MM.1S (cell line): ENCODE measurements at regions not wholly inside any gene's neighbourhood (a gene's known extent, or its start where the extent isn't known, plus 50 kb on each side); places are given as distances from the start of the nearest gene placed in this dataset.

Experiments used
- DNase-seq: peaks from one replicate; pipeline ENCODE4 v3.0.0-alpha.2; 2015
- H2AFZ ChIP-seq: fragments of 300-600 bp; sonication (generic); 2 replicates; pipeline ENCODE4 v1.6.0; 2016; ENCODE audit warnings: antibody characterized with exemption, low read length
- H3F3A ChIP-seq: fragments of 300-600 bp; sonication (generic); 2 replicates; pipeline ENCODE4 v1.6.1; 2016; ENCODE audit warnings: mild to moderate bottlenecking, antibody characterized with exemption, low read length, moderate library complexity, mixed read lengths; ENCODE audit not compliant: insufficient read depth
- H3K27ac ChIP-seq: fragments of 300-600 bp; sonication (generic); 2 replicates; pipeline ENCODE4 v1.5.1; 2016; ENCODE audit warnings: mild to moderate bottlenecking, low read length
- H3K27me3 ChIP-seq: fragments of 300-600 bp; sonication (generic); replicated peaks from 2 replicates; pipeline ENCODE4 v1.6.0; 2016; ENCODE audit warnings: low read length; ENCODE audit not compliant: insufficient read depth
- H3K36me3 ChIP-seq: fragments of 300-600 bp; sonication (generic); replicated peaks from 2 replicates; pipeline ENCODE4 v1.6.1; 2016; ENCODE audit warnings: mild to moderate bottlenecking, low read length, mixed read lengths; ENCODE audit not compliant: insufficient read depth
- H3K4me1 ChIP-seq: fragments of 300-600 bp; sonication (generic); 2 replicates; pipeline ENCODE4 v1.6.1; 2016; ENCODE audit warnings: low read length, mixed read lengths
- H3K4me2 ChIP-seq: fragments of 300-600 bp; sonication (generic); 2 replicates; pipeline ENCODE4 v1.6.0; 2016; ENCODE audit warnings: low read depth, low read length
- H3K4me3 ChIP-seq: fragments of 300-600 bp; sonication (generic); 2 replicates; pipeline ENCODE4 v1.5.1; 2016; ENCODE audit warnings: low read length, mixed read lengths
- H3K79me2 ChIP-seq: fragments of 300-600 bp; sonication (generic); 2 replicates; pipeline ENCODE4 v1.6.1; 2016; ENCODE audit warnings: mixed run types, low read length, mixed read lengths
- H3K9ac ChIP-seq: fragments of 300-600 bp; sonication (generic); 2 replicates; pipeline ENCODE4 v1.6.1; 2016; ENCODE audit warnings: low read length, mixed read lengths
- H3K9me2 ChIP-seq: fragments of 300-600 bp; sonication (generic); replicated peaks from 2 replicates; pipeline ENCODE4 v1.6.1; 2016; ENCODE audit warnings: mild to moderate bottlenecking, low read length, mixed read lengths; ENCODE audit not compliant: insufficient read depth
- H3K9me3 ChIP-seq: fragments of 300-600 bp; sonication (generic); replicated peaks from 2 replicates; pipeline ENCODE4 v1.6.1; 2016; ENCODE audit warnings: mild to moderate bottlenecking, low read length, mixed read lengths; ENCODE audit not compliant: insufficient read depth
- H4K20me1 ChIP-seq: fragments of 300-600 bp; sonication (generic); 2 replicates; pipeline ENCODE4 v1.6.1; 2016; ENCODE audit warnings: mild to moderate bottlenecking, low read length, moderate library complexity, mixed read lengths; ENCODE audit not compliant: insufficient read depth
- EZH2 ChIP-seq: fragments of 300-600 bp; sonication (generic); optimal IDR thresholded peaks from 2 replicates; pipeline ENCODE3; 2017; ENCODE audit warnings: low read depth, mild to moderate bottlenecking, antibody characterized with exemption, low read length, mixed read lengths
- EZH2phosphoT487 ChIP-seq: fragments of 300-600 bp; sonication (generic); IDR thresholded peaks from 2 replicates; pipeline ENCODE4 v1.6.1; 2018; ENCODE audit warnings: antibody characterized with exemption, low read length
- TF ChIP-seq, protein P1 (sequence below): fragments of 300-600 bp; sonication (generic); IDR thresholded peaks from 2 replicates; pipeline ENCODE4 v1.5.1; 2016; ENCODE audit warnings: antibody characterized with exemption, low read length, mixed read lengths

- Histone ChIP-seq H3K4me2 (no peak overlapping the region), H3K36me3 (no peaks in the 10 kb centered on the region), H3K27me3 (no peaks in the 10 kb centered on the region), H3K9me3 (no peaks in the 10 kb centered on the region), H3K9ac (no peak overlapping the region), H3F3A (no peaks in the 10 kb centered on the region), H3K4me3 (no peak overlapping the region), H3K27ac (no peak overlapping the region), H3K9me2 (no peaks in the 10 kb centered on the region), H2AFZ (no peak overlapping the region), H3K79me2 (no peaks in the 10 kb centered on the region), H3K4me1 (no peaks in the 10 kb centered on the region), H4K20me1 (no peaks in the 10 kb centered on the region)
- TF ChIP-seq EZH2phosphoT487 (no peak), EZH2 (no peak)
- TF ChIP-seq, protein P1, sequence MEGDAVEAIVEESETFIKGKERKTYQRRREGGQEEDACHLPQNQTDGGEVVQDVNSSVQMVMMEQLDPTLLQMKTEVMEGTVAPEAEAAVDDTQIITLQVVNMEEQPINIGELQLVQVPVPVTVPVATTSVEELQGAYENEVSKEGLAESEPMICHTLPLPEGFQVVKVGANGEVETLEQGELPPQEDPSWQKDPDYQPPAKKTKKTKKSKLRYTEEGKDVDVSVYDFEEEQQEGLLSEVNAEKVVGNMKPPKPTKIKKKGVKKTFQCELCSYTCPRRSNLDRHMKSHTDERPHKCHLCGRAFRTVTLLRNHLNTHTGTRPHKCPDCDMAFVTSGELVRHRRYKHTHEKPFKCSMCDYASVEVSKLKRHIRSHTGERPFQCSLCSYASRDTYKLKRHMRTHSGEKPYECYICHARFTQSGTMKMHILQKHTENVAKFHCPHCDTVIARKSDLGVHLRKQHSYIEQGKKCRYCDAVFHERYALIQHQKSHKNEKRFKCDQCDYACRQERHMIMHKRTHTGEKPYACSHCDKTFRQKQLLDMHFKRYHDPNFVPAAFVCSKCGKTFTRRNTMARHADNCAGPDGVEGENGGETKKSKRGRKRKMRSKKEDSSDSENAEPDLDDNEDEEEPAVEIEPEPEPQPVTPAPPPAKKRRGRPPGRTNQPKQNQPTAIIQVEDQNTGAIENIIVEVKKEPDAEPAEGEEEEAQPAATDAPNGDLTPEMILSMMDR = no peak
- no peak for DNase-seq
Measured at GRCh38 chr18:41853280-41853679, 101.8 kb upstream of the PIK3C3 start.

GRCh38 chr18:41850781-41851180, 104.3 kb upstream of the PIK3C3 start:
- Histone ChIP-seq H3K27me3 (no peaks in the 10 kb centered on the region), H3K27ac (no peak overlapping the region), H3K9me3 (no peaks in the 10 kb centered on the region), H3K4me2 (no peak overlapping the region), H3K9ac (no peak overlapping the region), H3K4me3 (no peak overlapping the region), H3K4me1 (no peaks in the 10 kb centered on the region), H3K36me3 (no peaks in the 10 kb centered on the region), H3K9me2 (no peaks in the 10 kb centered on the region), H2AFZ (no peak overlapping the region), H3F3A (no peaks in the 10 kb centered on the region), H4K20me1 (no peaks in the 10 kb centered on the region), H3K79me2 (no peaks in the 10 kb centered on the region)
- TF ChIP-seq EZH2 (no peak), EZH2phosphoT487 (no peak)
- TF ChIP-seq, protein P1 = no peak
- no peak for DNase-seq

DNA sequence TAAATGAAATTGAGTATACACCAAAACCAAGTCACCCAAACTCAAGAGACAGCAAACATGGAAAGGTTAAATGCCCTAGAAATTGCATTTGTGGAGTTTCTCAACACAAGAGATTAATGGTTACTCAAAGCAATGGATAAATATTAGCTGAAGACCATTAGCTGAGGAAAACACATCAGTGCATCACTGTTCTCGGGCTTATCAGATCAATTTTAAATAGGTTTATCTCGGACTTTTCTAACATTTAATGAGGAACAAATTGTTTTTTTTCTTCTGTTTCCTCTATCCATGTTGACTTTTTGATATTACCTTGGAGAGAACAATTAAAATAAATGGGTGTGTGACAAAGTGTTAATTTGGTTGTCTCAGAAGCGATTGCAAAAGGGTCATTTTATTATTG, 105.4 kb upstream of the PIK3C3 start:
- Histone ChIP-seq H3K27ac (no peak overlapping the region), H3K9me3 (no peaks in the 10 kb centered on the region), H3K36me3 (no peaks in the 10 kb centered on the region), H4K20me1 (no peaks in the 10 kb centered on the region), H3K27me3 (no peaks in the 10 kb centered on the region), H3K9ac (no peak overlapping the region), H2AFZ (no peak overlapping the region), H3F3A (no peaks in the 10 kb centered on the region), H3K4me3 (no peak overlapping the region), H3K4me2 (no peak overlapping the region), H3K79me2 (no peaks in the 10 kb centered on the region), H3K9me2 (no peaks in the 10 kb centered on the region), H3K4me1 (no peaks in the 10 kb centered on the region)
- TF ChIP-seq EZH2phosphoT487 (no peak), EZH2 (no peak)
- TF ChIP-seq, protein P1 = no peak
- DNase-seq = no peak

GRCh38 chr18:41845563-41845962, 109.5 kb upstream of the PIK3C3 start:
- Histone ChIP-seq H3K27ac (no peak overlapping the region), H3K4me1 (no peaks in the 10 kb centered on the region), H3K27me3 (no peaks in the 10 kb centered on the region), H3F3A (no peaks in the 10 kb centered on the region), H3K9me3 (no peaks in the 10 kb centered on the region), H3K4me3 (no peak overlapping the region), H3K4me2 (no peak overlapping the region), H3K79me2 (no peaks in the 10 kb centered on the region), H3K36me3 (no peaks in the 10 kb centered on the region), H2AFZ (no peak overlapping the region), H4K20me1 (no peaks in the 10 kb centered on the region), H3K9ac (no peak overlapping the region), H3K9me2 (no peaks in the 10 kb centered on the region)
- DNase-seq = no peak
- TF ChIP-seq EZH2 = no peak
- no peak for TF ChIP-seq EZH2phosphoT487
- TF ChIP-seq, protein P1 = no peak
